SK-N-SH (cell line): ENCODE measurements at regions not wholly inside any gene's neighbourhood (a gene's known extent, or its start where the extent isn't known, plus 50 kb on each side); places are given as distances from the start of the nearest gene placed in this dataset.

Experiments used
- CHD2 ChIP-seq: fragments of 150-350 bp; IDR thresholded peaks from 2 replicates; pipeline ENCODE4 v1.6.1; 2018; ENCODE audit warnings: low read length; ENCODE audit not compliant: partially characterized antibody
- GATA2 ChIP-seq: sonication (generic); formaldehyde crosslinking; IDR thresholded peaks from 2 replicates; pipeline ENCODE4 v1.5.0; 2020; ENCODE audit warnings: mild to moderate bottlenecking, missing genetic modification reagents
- NFIC ChIP-seq: IDR thresholded peaks from 2 replicates; pipeline ENCODE4 v1.4.0; 2012; ENCODE audit warnings: borderline replicate concordance
- NRF1 ChIP-seq: IDR thresholded peaks from 2 replicates; pipeline ENCODE4 v1.6.1; 2012; ENCODE audit warnings: low read depth, mild to moderate bottlenecking, low read length
- POLR2AphosphoS5 ChIP-seq: IDR thresholded peaks from 2 replicates; pipeline ENCODE4 v1.6.1; 2012; ENCODE audit warnings: low read depth, low read length
- SIN3A ChIP-seq: IDR thresholded peaks from 2 replicates; pipeline ENCODE4 v1.6.1; 2012; ENCODE audit warnings: low read depth, mild to moderate bottlenecking, low read length, moderate library complexity, borderline replicate concordance
- TAF1 ChIP-seq: IDR thresholded peaks from 2 replicates; pipeline ENCODE4 v1.6.1; 2012; ENCODE audit warnings: low read depth, mild to moderate bottlenecking, low read length, moderate library complexity, borderline replicate concordance
- TF ChIP-seq, protein P1 (sequence below): IDR thresholded peaks from 2 replicates; pipeline ENCODE4 v1.4.0; 2012; ENCODE audit warnings: low read depth
- TF ChIP-seq, protein P2 (sequence below): fragments of 200-600 bp; sonication (generic); IDR thresholded peaks from 2 replicates; pipeline ENCODE4 v1.6.1; 2017; ENCODE audit warnings: antibody characterized with exemption, mild to moderate bottlenecking, moderate library complexity
- TF ChIP-seq, protein P3 (sequence below): IDR thresholded peaks from 2 replicates; pipeline ENCODE4; 2012
- TF ChIP-seq, protein P4 (sequence below): IDR thresholded peaks from 2 replicates; pipeline ENCODE4 v1.6.1; 2012; ENCODE audit warnings: mild to moderate bottlenecking, low read depth, low read length, moderate library complexity

DNA sequence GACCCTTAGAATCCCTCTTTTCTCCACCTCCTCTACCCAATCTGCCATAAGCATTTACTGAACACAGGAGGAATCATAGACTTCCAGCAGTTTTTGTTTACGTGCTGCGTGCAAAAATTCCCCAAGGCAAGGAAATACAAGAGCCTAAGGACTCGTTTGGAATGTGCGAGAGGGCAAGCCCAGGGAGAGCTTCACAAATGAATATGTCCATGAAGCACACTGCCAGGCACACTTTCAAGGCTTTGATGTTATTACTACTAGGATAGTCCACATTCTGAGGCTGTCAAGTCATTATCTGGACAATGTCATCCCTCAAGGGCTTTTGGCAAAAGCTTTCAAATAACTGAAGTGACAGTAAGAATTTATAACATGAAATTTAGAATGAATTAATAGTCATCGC is 214.7 kb upstream of the TBX20 start:
- TF ChIP-seq, protein P1, sequence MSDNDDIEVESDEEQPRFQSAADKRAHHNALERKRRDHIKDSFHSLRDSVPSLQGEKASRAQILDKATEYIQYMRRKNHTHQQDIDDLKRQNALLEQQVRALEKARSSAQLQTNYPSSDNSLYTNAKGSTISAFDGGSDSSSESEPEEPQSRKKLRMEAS = no peak
- TF ChIP-seq GATA2 (CRISPR knock-in tag) (no peak), NRF1 (no peak), SIN3A (no peak), NFIC (no peak), TAF1 (no peak), CHD2 (no peak), POLR2AphosphoS5 (no peak)
- TF ChIP-seq, protein P2, sequence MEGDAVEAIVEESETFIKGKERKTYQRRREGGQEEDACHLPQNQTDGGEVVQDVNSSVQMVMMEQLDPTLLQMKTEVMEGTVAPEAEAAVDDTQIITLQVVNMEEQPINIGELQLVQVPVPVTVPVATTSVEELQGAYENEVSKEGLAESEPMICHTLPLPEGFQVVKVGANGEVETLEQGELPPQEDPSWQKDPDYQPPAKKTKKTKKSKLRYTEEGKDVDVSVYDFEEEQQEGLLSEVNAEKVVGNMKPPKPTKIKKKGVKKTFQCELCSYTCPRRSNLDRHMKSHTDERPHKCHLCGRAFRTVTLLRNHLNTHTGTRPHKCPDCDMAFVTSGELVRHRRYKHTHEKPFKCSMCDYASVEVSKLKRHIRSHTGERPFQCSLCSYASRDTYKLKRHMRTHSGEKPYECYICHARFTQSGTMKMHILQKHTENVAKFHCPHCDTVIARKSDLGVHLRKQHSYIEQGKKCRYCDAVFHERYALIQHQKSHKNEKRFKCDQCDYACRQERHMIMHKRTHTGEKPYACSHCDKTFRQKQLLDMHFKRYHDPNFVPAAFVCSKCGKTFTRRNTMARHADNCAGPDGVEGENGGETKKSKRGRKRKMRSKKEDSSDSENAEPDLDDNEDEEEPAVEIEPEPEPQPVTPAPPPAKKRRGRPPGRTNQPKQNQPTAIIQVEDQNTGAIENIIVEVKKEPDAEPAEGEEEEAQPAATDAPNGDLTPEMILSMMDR = no peak
- TF ChIP-seq, protein P3, sequence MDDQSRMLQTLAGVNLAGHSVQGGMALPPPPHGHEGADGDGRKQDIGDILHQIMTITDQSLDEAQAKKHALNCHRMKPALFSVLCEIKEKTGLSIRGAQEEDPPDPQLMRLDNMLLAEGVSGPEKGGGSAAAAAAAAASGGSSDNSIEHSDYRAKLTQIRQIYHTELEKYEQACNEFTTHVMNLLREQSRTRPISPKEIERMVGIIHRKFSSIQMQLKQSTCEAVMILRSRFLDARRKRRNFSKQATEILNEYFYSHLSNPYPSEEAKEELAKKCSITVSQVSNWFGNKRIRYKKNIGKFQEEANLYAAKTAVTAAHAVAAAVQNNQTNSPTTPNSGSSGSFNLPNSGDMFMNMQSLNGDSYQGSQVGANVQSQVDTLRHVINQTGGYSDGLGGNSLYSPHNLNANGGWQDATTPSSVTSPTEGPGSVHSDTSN = no peak
- TF ChIP-seq, protein P4, sequence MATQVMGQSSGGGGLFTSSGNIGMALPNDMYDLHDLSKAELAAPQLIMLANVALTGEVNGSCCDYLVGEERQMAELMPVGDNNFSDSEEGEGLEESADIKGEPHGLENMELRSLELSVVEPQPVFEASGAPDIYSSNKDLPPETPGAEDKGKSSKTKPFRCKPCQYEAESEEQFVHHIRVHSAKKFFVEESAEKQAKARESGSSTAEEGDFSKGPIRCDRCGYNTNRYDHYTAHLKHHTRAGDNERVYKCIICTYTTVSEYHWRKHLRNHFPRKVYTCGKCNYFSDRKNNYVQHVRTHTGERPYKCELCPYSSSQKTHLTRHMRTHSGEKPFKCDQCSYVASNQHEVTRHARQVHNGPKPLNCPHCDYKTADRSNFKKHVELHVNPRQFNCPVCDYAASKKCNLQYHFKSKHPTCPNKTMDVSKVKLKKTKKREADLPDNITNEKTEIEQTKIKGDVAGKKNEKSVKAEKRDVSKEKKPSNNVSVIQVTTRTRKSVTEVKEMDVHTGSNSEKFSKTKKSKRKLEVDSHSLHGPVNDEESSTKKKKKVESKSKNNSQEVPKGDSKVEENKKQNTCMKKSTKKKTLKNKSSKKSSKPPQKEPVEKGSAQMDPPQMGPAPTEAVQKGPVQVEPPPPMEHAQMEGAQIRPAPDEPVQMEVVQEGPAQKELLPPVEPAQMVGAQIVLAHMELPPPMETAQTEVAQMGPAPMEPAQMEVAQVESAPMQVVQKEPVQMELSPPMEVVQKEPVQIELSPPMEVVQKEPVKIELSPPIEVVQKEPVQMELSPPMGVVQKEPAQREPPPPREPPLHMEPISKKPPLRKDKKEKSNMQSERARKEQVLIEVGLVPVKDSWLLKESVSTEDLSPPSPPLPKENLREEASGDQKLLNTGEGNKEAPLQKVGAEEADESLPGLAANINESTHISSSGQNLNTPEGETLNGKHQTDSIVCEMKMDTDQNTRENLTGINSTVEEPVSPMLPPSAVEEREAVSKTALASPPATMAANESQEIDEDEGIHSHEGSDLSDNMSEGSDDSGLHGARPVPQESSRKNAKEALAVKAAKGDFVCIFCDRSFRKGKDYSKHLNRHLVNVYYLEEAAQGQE = no peak
